Gastrocnemius medialis (tissue), 4 donors: ENCODE measurements at regions not wholly inside any gene's neighbourhood (a gene's known extent, or its start where the extent isn't known, plus 50 kb on each side); places are given as distances from the start of the nearest gene placed in this dataset.

Experiments
- ATAC-seq, 2 donors: fragments of 150-250 bp; one replicate each; pipeline ENCODE4 v1.9.1; 2016
- DNase-seq, 2 donors: peaks; one replicate each; pipeline ENCODE4 v3.0.0-alpha.2; 2019
- H3K27ac ChIP-seq, 4 donors: fragments of 200-600 bp; sonication (generic); 1 replicate in 1 of 4; 2 replicates in 3 of 4; pipeline ENCODE4 v1.5.1; 2016 to 2018; ENCODE audit warnings: mild to moderate bottlenecking in 2 of 4, moderate library complexity in 1 of 4
- H3K27me3 ChIP-seq, 3 donors: fragments of 200-600 bp; sonication (generic) in 2 of 3; 1 replicate in 1 of 3; 2 replicates in 2 of 3; pipeline versions ENCODE4 v1.5.1 to v1.6.0; 2016 to 2019; ENCODE audit warnings: mild to moderate bottlenecking in 1 of 3, moderate library complexity in 1 of 3
- H3K36me3 ChIP-seq, 2 donors: fragments of 200-600 bp; sonication (generic) in 1 of 2; one replicate each; pipeline ENCODE4 v1.5.1; 2017 to 2018
- H3K4me1 ChIP-seq, 2 donors: fragments of 200-600 bp; sonication (generic) in 1 of 2; one replicate each; pipeline ENCODE4 v1.5.1; 2016 to 2017; ENCODE audit warnings: mild to moderate bottlenecking in 2 of 2
- H3K4me3 ChIP-seq, 4 donors: fragments of 200-600 bp; sonication (generic) in 3 of 4; 1 replicate in 1 of 4; 2 replicates in 3 of 4; pipeline ENCODE4 v1.5.1; 2016 to 2019; ENCODE audit warnings: mild to moderate bottlenecking in 2 of 4
- H3K9me3 ChIP-seq, 3 donors: fragments of 200-600 bp; sonication (generic) in 2 of 3; 1 replicate in 1 of 3; 2 replicates in 2 of 3; pipeline ENCODE4 v1.5.1; 2016 to 2019
- CTCF ChIP-seq, 5 experiments: fragments of 450-650 bp in 3 of 5; fragments of 200-600 bp in 2 of 5; sonication (generic) in 2 of 5; IDR thresholded peaks in 4 of 5; conservative IDR thresholded peaks in 1 of 5; 1 replicate in 4 of 5; 2 replicates in 1 of 5; pipeline ENCODE4 v1.5.1; 2016 to 2019; ENCODE audit warnings: antibody characterized with exemption in 5 of 5, mild to moderate bottlenecking in 3 of 5, moderate library complexity in 3 of 5
- POLR2A ChIP-seq, 2 donors: fragments of 450-650 bp; IDR thresholded peaks; one replicate each; pipeline ENCODE4 v1.6.1; 2017; ENCODE audit warnings: antibody characterized with exemption in 2 of 2, mild to moderate bottlenecking in 2 of 2, moderate library complexity in 2 of 2
- in situ Hi-C, 4 donors: fragments of 200-750 bp; cut with MboI; loops; one replicate each; pipeline versions ENCODE4 v1.15.0 to v1.8.0; 2017; ENCODE audit warnings: low sequenced_read_pairs in 4 of 4
- intact Hi-C: fragments of 100-400 bp; cut with DNase I; formaldehyde crosslinking; loops from one replicate; pipeline ENCODE4 v1.15.1; 2023; ENCODE audit warnings: low total_unique reads

GRCh38 chr22:48530666-48531065 lies 1297.0 kb downstream of the BRD1 start:
- DNase-seq (no peak), ATAC-seq (no peak)
- in situ Hi-C loops = no loop called here
- no peaks in the 10 kb centered on the region for H3K36me3 ChIP-seq
- H3K27me3 ChIP-seq = no peaks in the 10 kb centered on the region
- intact Hi-C loops = no loop called here
- no peak overlapping the region for H3K27ac ChIP-seq
- no peak overlapping the region for H3K4me3 ChIP-seq
- no peaks in the 10 kb centered on the region for H3K9me3 ChIP-seq
- TF ChIP-seq CTCF (IDR thresholded peaks at IDR 0.05 in 4 of 5, conservative IDR thresholded peaks at IDR 0.05 in 1 of 5) (no peak), POLR2A (IDR thresholded peaks at IDR 0.05) (no peak)
- no peaks in the 10 kb centered on the region for H3K4me1 ChIP-seq

GRCh38 chr22:48528221-48528915 lies 1299.3 kb downstream of the BRD1 start:
- no peak for ATAC-seq
- DNase-seq = no peak
- TF ChIP-seq POLR2A (IDR thresholded peaks at IDR 0.05) = no peak
- no peak for TF ChIP-seq CTCF (IDR thresholded peaks at IDR 0.05 in 4 of 5, conservative IDR thresholded peaks at IDR 0.05 in 1 of 5)
- Histone ChIP-seq H3K4me3 (no peak overlapping the region), H3K36me3 (no peaks in the 10 kb centered on the region), H3K27me3 (no peaks in the 10 kb centered on the region), H3K27ac (no peak overlapping the region), H3K4me1 (no peaks in the 10 kb centered on the region), H3K9me3 (no peaks in the 10 kb centered on the region)
- intact Hi-C loops = loop anchor here (10.0 kb wide), 1 partner anchor 64 kb away; no protein-coding TSS in a partner anchor
- in situ Hi-C loops = no loop called here

GRCh38 chr22:48523761-48524160 lies 1303.9 kb downstream of the BRD1 start:
- no peaks in the 10 kb centered on the region for H3K4me1 ChIP-seq
- in situ Hi-C loops (loop anchor here in 1 of 4 donors (25.0 kb wide), 1 partner anchor 111 kb away; no protein-coding TSS in a partner anchor), intact Hi-C loops (loop anchor here (10.0 kb wide), 1 partner anchor 59 kb away; no protein-coding TSS in a partner anchor)
- no peaks in the 10 kb centered on the region for H3K36me3 ChIP-seq
- no peak for TF ChIP-seq CTCF (IDR thresholded peaks at IDR 0.05 in 4 of 5, conservative IDR thresholded peaks at IDR 0.05 in 1 of 5)
- TF ChIP-seq POLR2A (IDR thresholded peaks at IDR 0.05) = no peak
- no peaks in the 10 kb centered on the region for H3K27me3 ChIP-seq
- no peak overlapping the region for H3K27ac ChIP-seq
- H3K9me3 ChIP-seq = no peaks in the 10 kb centered on the region
- DNase-seq (no peak), ATAC-seq (no peak)
- no peak overlapping the region for H3K4me3 ChIP-seq

- Histone ChIP-seq H3K36me3 (no peaks in the 10 kb centered on the region), H3K4me1 (no peaks in the 10 kb centered on the region), H3K9me3 (no peaks in the 10 kb centered on the region), H3K27ac (no peak overlapping the region), H3K4me3 (no peak overlapping the region), H3K27me3 (no peaks in the 10 kb centered on the region)
- TF ChIP-seq POLR2A (IDR thresholded peaks at IDR 0.05) (no peak), CTCF (IDR thresholded peaks at IDR 0.05 in 4 of 5, conservative IDR thresholded peaks at IDR 0.05 in 1 of 5) (no peak)
- in situ Hi-C loops (loop anchor here in 1 of 4 donors (25.0 kb wide), 1 partner anchor 111 kb away; no protein-coding TSS in a partner anchor), intact Hi-C loops (loop anchor here (10.0 kb wide), 1 partner anchor 58 kb away; no protein-coding TSS in a partner anchor)
- ATAC-seq (no peak), DNase-seq (no peak)
Observed at GRCh38 chr22:48523091-48523490, 1304.6 kb downstream of the BRD1 start.
